ENCODE measurements at regions not wholly inside any gene's neighbourhood (a gene's known extent, or its start where the extent isn't known, plus 50 kb on each side); places are given as distances from the start of the nearest gene placed in this dataset.
"Not testable (repeated sequence)": the region's sequence is repeated elsewhere in the genome, so short reads cannot be mapped to it uniquely, and the experiment has no call there.

GRCh38 chr21:31449921-31450535 is 106.0 kb upstream of the TIAM1 start:
- DNase-seq, result no peak

GRCh38 chr21:31448496-31448895 is 104.4 kb upstream of the TIAM1 start:
- DNase-seq, result no peak

GRCh38 chr21:31447505-31447904 is 103.4 kb upstream of the TIAM1 start:
- no peak for DNase-seq

GRCh38 chr21:31446226-31446855 is 102.3 kb upstream of the TIAM1 start:
- DNase-seq, result no peak

GRCh38 chr21:31445137-31445536 is 101.1 kb upstream of the TIAM1 start:
- DNase-seq, result no peak

GRCh38 chr21:31443736-31444521 is 99.9 kb upstream of the TIAM1 start:
- no peak for DNase-seq

GRCh38 chr21:31442339-31442738 is 98.3 kb upstream of the TIAM1 start:
- no peak for DNase-seq

- no peak for DNase-seq
Observed at GRCh38 chr21:31429506-31429905, 85.4 kb upstream of the TIAM1 start.

- no peak for DNase-seq
Observed at GRCh38 chr21:31426235-31426797, 82.3 kb upstream of the TIAM1 start.

GRCh38 chr21:31425138-31425537 is 81.1 kb upstream of the TIAM1 start:
- no peak for DNase-seq

GRCh38 chr21:31424058-31424457 is 80.0 kb upstream of the TIAM1 start:
- DNase-seq, result no peak

GRCh38 chr21:31420988-31421387 is 76.9 kb upstream of the TIAM1 start:
- DNase-seq, result no peak

- no peak for DNase-seq
Observed at GRCh38 chr21:31420354-31420753, 76.3 kb upstream of the TIAM1 start.

- DNase-seq, result no peak
Observed at GRCh38 chr21:31418377-31419001, 74.4 kb upstream of the TIAM1 start.

GRCh38 chr21:31417214-31417613 is 73.2 kb upstream of the TIAM1 start:
- not testable (repeated sequence) for DNase-seq

GRCh38 chr21:31416465-31416864 is 72.4 kb upstream of the TIAM1 start:
- no peak for DNase-seq

- DNase-seq, result no peak
Observed at GRCh38 chr21:31414263-31415000, 70.4 kb upstream of the TIAM1 start.

GRCh38 chr21:31413698-31414097 is 69.6 kb upstream of the TIAM1 start:
- no peak for DNase-seq

- no peak for DNase-seq
Observed at GRCh38 chr21:31410499-31411131, 66.6 kb upstream of the TIAM1 start.

- DNase-seq, result no peak
Observed at GRCh38 chr21:31409831-31410487, 65.9 kb upstream of the TIAM1 start.

- no peak for DNase-seq
Observed at GRCh38 chr21:31408301-31409088, 64.4 kb upstream of the TIAM1 start.
